ENCODE measurements at regions not wholly inside any gene's neighbourhood (a gene's known extent, or its start where the extent isn't known, plus 50 kb on each side); places are given as distances from the start of the nearest gene placed in this dataset.

DNA sequence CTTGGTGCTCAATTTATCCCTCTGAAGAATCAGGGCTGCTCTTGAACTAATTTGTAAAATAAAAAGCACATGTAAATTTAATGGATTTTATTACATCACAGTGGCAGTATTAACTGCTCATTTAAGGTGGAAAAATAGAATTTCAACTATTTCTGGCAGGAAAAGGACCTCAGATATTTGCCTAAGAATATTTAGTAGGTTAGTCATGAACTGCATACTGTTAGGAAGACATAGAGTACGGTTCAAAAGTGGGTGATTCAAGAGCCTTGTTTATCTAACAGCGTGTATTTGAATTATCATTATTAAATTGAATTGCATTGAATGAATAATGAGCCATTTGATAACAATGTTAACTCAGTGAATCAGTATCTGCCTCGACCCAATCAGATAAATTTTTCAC lies 248.8 kb upstream of the PBX1 start:
- no peak for DNase-seq (ENCODE audit: low spot score)

DNA sequence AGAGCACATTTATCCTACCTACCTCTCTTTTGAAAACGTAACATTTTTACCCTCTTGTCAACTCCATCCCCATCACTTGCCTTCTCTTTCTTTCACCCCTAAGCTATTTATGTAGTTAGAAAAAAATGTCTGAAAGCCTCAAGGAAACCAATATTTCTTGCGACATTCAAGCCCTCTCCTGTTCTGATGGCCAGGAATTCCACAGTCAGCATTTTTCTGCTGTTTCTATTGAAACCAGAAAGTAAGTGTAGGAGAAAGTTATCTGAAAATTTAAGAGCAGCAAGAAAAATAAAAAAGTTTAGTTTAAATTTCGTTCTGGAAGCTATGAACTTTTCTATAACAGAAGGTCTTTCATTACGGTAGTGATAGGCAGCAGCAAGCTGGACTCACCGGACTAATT lies 247.6 kb upstream of the PBX1 start:
- DNase-seq (ENCODE audit: low spot score): no peak

DNA sequence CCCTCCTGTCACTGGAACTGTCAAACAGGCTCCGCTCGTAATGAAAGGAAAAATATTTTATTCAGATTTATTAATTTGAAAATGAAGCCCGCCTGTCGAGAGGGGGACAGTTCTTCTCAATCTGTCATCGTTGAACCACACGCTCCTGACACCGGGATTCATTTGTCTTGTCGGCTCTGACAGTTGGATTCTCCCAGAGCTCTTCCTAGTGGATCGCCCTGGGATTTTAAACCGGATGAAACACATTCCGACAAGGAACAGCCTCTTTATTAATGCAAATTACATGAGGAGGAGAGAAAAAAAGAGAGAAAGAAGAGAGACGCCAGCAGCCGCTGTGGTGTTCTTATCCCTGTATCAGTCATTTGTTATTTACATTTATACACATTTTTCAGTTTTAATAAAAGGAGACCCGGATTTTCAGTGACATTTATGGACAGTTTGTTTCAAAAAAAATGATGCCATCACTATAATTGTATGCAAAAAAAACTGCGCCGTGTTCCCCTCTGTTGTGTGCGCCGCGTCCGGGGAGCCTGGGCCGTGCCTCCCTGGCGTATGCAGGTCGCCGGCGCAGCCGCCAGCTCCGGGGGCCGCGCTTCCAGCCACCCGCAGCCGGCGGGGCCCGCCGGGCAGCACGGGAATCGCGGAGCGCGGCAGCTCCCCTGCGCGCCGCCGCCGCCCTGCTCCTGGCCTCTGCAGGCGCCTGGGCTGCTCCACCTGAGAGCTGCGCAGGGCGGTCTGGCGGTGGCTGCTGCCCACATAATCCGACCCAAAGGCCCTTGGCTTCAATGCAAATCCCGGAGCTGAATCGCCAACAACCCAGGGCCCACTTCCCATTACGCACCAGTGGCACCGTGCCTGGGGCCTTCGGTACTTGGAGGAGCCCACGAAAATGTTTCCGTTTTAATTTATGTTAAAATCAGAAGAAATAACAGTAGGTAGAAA lies 237.9 kb upstream of the PBX1 start:
- peak; percentile 1 for DNase-seq (ENCODE audit: low spot score)

DNA sequence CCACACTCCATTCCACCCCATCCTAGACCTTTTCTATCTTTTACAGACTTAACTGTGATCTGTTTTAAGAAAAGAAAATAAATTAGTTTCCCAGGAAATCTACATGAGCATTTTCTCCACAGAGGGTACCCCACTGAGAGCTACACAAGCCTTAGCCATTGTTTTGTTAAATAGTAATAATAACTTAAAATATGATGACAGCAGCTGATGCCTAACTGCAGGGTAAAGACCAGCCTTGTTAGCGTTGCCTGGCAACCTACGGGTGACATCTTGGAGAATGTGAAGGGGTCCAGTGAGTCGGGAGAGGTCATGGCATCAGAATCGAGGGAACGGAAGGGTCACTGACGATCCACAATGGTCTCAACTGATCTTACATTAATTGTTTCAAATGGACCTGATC lies 233.2 kb upstream of the PBX1 start:
- no peak for DNase-seq (ENCODE audit: low spot score)

DNA sequence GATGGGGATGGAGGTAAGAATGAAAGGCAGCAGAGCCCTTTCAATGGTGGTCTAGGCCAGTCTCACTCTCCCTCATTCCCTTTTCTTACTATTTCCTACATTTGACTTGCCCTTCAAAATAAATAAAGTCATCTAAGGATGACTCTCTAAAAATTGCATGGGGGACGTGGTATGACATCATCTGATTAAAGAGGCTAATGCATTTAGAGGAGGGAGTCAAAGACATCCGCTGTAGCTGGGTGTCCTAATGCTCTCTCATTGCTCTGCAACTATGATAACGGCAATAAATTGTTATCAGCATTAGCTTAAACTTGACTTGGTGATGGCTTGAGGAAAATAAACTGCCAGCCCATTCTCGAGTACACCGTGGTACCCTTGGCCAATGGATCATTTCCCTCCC lies 225.6 kb upstream of the PBX1 start:
- no peak for DNase-seq (ENCODE audit: low spot score)

DNA sequence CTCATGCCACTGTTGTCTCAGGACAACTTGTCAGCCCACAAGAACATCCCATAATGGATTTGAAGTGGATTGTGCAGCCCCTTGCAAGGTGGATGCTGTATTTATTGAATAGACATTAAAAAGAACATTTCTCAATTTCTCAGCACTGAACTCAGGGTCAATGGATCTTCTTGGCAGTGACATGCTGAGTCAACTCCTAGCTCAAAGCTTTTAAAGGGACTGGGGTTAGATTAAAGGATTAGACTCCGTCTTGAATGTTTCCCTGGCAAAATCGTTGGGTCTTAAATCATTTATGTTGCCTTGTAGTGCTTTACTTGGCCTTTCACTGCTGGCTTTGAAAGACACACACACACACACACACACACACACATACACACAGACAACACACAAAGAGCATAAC lies 221.6 kb upstream of the PBX1 start:
- no peak for DNase-seq (ENCODE audit: low spot score)

DNA sequence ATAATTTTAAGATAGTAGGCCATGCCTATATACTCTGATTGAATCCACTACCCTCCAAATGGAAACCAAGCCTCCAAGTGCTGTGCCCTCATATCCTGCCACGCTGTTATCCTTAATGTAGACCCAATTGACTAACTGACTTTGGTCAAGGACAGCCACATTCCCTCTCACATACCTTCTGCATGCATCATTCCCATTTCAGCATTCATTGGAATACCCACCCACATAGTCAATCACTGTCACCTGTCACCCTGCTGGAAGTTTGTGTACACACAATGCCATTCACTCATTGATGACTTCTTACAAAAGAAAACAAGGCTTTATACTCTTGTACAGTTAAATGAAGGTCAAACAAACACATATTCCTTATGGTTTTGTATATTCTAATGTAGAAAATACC lies 221.1 kb upstream of the PBX1 start:
- no peak for DNase-seq (ENCODE audit: low spot score)

DNA sequence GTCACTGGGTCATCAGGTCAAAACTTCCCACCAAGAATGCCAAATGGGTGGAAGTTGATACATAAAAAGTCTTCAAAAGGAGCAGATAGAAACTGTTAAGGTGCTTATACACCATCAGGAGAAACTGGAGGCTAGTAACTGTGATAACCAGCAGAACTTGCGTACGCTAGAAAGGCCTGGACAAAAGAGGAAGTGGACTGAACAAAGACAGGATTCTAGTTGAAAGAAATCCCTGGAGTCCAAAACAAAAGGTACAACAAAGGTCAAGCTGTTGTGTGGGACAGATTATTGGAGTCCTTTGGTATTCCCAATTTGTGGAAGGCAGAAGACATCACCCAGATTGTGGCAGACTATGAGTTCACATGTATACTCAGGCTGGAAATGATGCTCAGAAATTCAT lies 215.8 kb upstream of the PBX1 start:
- DNase-seq (ENCODE audit: low spot score): no peak

DNA sequence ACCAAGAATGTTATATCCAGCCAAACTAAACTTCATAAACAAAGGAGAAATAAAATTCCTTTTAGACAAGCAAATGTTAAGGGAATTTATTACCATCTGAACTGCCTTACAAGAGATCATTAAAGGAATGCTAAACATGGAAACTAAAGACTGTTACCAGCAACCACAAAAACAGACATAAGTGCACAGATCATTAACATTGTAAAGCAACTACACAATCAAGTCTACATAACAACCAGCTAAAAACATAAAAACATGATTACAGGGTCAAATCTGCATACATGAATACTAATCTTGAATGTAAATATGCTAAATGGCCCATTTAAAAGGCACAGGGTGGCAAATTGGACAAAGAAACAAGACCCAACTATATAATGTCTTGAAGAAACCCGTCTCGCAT lies 211.0 kb upstream of the PBX1 start:
- no peak for DNase-seq (ENCODE audit: low spot score)

DNA sequence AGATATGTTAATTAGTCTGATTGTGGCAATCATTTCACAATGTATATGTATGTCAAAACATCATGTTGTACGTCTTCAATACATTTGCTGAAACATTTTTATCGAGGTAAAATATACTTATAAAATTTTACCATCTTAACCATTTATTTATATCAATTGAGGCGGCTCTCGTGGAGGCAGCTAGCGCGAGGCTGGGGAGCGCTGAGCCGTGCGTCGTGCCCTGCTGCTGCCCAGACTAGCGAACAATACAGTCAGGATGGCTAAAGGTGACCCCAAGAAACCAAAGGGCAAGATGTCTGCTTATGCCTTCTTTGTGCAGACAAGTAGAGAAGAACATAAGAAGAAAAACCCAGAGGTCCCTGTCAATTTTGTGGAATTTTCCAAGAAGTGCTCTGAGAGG lies 202.5 kb upstream of the PBX1 start:
- no peak for DNase-seq (ENCODE audit: low spot score)

DNA sequence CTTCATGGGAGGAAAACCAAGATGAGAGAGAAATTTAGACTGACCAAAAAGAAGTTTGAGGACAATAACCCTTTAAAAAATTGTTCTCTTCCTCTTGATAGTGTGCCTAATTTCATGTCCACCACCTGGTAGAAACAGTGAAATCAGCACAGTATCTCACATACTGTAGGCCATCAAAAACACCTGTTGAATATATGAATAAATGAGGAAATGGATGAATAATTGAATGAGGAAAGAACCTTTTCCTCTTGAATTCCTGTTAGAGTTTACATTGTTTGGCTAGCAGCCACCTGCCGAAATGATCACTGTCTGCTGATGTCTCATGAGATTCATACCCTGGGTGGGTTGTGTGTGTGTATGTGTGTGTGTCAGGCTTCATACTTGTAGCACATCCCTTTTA lies 198.7 kb upstream of the PBX1 start:
- DNase-seq (ENCODE audit: low spot score): no peak

DNA sequence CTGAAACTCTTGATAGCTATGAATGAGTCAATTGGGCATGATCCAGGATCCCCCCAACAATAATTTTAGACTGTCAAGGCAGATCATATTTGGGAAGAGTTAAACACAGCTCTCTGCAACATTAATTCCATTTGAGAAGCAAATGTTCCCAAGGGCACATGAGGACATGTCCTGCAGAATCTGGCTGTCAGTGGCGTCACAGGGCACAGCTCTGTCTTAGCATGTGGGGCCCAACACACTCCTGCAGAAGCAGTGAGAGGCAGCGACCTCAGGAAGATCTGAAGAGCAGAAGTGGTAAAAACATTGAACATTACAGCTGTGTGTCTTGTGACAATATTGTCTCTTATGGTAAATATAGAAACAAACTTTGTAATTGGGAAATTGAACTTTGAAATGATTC lies 197.1 kb upstream of the PBX1 start:
- DNase-seq (ENCODE audit: low spot score): no peak

DNA sequence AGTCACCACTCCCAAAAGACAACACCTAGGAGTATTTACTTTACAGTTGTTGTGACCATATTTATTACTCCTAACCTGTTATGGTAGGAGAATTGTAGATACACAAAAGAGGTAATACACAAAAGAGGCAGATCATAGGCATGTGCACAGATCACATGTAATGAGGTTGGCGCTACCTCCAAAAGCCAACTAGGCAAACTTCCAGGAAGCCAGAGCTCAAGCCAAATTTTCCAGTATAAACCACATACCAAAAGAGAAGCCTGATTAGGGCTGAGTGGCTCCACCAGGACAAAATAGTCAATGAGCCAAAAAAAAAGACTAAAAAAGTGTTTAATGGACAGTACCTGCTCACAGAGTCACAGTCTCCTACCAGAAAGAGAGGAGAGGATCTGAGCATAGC lies 195.0 kb upstream of the PBX1 start:
- DNase-seq (ENCODE audit: low spot score): no peak

DNA sequence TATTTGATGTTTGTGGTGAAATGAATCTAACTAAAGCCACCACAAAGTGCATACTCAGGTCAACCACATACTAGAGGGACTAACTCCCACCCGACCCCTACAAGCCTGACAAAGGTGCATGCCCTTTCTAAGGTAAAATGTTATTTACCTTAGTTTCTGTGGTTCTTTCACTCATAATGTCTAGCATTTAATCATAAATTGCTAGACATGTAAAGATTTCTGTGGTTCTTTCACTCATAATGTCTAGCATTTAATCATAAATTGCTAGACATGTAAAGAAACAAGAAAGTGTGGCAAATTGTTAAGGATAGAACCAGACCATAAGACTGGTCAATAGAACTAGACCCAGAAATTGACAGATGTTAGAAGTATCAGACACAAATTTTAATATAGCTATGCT lies 193.0 kb upstream of the PBX1 start:
- DNase-seq (ENCODE audit: low spot score): no peak

DNA sequence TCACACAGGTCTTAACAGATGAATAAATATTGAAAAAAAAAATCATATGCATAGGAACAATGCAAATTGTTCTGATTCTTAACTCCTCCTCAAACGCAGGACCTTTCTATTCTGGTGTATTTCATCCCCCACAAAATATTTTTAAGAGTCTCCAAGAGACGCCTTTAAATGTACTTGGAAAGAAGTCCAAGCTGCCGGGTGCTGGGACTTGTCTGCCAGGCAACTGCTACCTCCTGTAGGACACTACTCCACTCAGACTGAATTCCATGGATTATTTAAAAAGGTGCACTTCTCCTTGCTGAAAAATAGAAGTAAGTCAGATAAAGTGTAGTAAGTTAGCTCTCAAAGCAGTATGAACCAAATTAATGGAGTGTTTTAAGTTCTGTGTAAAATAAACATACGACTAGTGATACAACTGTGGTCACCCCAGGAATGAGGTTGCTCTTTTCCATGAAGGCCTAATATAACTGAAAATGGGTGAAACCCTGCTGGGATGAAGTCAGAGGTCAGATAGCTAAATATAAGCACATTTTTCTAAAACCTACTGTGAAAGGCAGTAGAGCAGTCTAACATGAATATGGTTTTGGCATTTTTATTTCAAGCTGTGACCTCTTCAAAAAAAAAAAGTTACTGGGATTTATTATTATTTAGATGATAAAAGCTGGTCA lies 189.2 kb upstream of the PBX1 start:
- DNase-seq (ENCODE audit: low spot score): no peak

DNA sequence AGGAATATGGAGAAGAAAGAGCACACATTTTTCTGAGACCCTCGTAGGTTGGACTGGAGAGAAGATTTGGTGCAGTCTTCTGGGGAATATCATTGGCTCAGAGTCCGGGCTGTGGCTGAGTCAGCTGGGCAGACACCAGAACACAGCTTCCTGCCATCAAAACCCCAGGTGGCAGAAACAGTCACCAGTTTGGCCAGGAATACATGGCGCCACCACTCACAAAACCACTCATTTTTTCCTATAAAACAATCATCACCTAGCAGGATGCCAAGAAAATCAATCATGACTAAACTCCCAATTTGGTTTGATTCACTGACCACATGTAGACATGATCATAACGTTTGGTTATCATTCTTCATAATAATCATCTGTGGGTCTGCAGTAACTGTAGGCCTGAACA lies 178.1 kb upstream of the PBX1 start:
- DNase-seq (ENCODE audit: low spot score): no peak

DNA sequence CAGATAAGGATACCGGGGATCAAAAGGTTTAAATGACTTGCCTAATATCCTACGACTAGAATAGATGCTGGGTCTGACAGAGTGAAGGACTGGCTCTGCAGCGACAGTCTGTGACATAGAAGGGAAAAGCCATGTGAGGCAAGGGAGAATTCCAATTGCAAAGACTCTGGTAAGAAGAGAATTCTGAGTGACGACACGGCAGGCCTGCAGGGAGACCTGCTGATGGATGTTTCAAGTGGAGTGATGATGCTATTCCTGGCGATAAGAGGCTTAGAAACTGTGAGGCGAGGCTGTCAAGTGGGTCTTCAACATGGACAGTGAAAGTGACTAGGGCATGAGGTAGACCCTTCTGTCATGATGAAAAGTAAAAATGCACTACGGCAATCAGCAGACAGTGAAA lies 176.6 kb upstream of the PBX1 start:
- no peak for DNase-seq (ENCODE audit: low spot score)

DNA sequence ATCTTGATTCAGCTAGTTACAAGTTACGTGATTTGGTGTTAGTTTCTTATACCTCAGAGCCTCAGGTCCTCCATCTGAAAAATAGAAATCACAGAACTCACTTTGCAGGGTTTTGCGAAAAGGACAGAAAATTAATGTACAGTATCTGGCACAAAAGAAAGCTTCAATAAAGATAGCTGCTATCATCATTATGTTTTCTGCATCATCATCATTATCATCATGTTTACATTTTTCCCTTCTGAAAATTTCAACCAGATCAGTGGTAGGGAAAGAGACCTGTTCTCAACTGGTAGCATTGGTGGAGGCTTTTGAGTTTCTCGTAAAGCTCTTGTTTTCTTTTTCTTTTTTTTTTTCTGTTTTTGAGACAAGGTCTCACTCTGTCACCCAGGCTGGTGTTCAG lies 174.7 kb upstream of the PBX1 start:
- DNase-seq (ENCODE audit: low spot score): no peak

DNA sequence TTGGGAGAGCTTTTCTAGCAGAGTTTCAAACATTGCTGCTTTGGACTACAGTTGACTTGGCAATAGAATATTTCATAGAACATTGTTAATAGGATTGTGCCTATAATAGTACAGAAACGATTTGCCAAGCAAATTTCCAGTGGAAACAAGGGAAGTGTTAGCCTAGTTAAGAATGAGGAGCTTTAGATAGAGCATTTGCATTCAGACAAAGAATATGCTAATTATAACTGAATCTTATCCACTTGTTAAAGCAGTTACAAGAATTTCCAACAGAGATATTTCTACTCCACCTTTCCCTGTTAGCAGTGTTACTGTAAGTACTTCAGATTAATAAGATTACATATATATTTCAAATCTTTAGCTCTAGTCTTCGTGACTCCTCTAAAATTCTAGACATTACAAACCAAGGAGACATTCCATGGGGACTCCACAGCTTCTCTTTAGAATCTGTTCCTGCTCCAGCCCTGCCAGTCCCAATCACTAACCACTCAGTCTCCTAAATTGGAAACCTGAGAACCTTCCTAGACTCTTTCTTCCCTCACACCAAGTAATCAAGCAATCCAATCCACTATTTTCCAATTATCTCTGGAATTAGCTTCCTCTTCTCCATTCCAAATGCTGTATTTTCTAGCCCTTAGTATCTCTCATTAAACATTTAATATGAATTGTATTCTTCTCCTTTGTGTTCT lies 141.8 kb upstream of the PBX1 start:
- DNase-seq (ENCODE audit: low spot score): no peak

DNA sequence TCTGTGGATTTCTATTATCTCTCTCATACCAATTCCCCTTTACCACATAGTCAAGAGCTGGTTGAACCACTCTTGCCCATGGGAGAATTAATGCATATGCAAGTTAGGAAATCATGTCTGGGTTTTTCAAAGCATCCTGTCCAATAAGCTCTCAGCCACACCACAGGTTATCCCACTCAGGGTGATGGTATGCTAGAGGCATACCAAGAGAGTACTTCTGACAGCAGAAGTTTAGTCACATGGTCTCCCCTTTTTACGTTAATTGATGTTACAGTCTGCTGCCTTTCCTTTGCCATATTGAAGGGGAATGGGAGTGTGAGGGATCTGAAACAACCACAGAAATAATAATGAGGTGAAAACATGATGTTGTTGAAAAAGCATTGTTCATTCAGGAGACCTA lies 135.8 kb upstream of the PBX1 start:
- DNase-seq (ENCODE audit: low spot score): no peak

DNA sequence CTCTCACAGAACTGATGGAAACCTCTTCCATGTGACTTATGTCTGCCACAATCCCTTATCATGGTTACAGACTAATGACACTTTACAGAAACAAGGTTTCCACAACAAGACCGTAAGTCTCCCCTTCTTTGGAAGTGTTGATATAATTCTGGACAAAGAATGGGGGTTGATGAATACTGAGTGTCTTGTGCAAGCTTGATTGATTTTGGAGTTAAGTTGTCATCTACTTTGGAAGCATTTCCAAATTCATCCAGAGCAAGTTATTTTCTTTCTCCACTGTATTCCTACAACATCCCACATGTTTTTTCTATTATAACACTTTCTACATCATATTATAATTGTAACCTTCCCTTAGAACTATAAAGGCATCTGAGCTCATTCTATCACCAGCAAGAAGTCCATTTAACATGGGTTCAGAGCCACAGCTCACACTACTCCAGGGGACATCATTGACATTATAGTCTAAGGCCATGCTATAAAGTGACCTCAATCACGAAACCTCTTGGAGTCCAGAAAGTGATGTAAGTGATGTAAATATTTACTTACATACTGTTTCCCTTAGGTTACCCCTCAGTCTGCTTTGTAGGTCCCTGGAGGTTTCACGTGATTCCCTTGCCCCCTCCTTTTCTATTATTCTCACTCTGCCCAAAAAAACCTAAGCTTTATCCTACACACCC lies 125.7 kb upstream of the PBX1 start:
- DNase-seq (ENCODE audit: low spot score): no peak

DNA sequence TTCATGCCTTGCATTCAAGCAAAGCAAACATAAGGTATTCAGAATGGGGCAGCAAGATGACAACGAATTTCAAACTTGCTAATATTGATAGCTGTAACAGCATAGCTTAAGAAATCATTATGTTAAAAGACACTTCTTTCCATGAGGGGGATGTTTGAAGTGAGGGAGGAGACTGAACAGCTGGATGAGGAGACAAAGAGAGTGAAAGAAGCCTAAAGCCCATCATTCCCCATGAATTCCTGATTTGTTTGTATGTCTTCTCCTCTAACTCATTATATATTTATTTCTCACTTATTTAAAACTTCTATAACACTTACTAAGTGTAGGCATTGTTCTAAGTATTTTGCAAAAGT lies 125.2 kb upstream of the PBX1 start:
- no peak for DNase-seq (ENCODE audit: low spot score)

DNA sequence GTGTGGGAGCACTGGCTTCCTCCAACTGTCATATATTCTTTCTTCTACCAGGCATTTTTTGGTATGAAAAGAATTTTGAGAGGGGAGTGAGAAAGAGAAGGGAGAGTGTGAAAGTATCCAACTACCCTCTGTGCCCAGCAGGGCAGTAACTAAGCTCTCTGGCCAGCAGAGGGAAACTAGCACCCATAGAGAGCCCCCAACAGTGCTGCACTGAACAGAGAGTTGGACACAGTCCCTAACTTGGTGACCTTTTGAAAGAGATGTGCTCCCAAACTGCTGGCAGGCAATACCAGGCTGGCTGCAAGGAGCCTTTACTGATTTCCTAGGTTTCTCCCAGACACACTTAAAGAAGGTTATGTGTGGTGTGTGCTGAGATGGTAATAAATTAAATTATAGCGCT lies 118.8 kb upstream of the PBX1 start:
- no peak for DNase-seq (ENCODE audit: low spot score)

Data from germinal center (tissue), 1 donor.